ENCODE measurements at regions not wholly inside any gene's neighbourhood (a gene's known extent, or its start where the extent isn't known, plus 50 kb on each side); places are given as distances from the start of the nearest gene placed in this dataset.

DNA sequence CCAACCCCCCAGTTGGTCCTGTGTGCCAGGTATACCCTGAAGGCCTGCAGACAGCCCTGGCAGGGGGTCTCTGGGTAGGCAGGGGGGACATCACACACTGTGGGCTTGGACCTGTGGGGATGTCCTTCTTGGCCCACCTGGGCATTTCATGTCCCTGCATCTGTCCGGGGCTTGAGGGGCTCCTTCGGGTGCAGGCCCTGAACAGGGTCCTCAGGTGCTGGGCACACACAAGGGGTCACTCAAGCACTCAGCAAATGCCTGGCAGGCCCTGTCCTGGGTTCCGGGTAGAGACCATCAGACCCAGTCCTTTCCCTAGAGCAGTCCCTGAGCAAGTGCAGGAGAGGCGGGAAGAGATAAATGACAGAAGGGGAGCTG, 70.5 kb upstream of the WNT11 start:
- 91 to 97% methylated on average over 3 to 4 of the region's 4 CpGs for WGBS, 2 donors
- TF ChIP-seq, protein P1, sequence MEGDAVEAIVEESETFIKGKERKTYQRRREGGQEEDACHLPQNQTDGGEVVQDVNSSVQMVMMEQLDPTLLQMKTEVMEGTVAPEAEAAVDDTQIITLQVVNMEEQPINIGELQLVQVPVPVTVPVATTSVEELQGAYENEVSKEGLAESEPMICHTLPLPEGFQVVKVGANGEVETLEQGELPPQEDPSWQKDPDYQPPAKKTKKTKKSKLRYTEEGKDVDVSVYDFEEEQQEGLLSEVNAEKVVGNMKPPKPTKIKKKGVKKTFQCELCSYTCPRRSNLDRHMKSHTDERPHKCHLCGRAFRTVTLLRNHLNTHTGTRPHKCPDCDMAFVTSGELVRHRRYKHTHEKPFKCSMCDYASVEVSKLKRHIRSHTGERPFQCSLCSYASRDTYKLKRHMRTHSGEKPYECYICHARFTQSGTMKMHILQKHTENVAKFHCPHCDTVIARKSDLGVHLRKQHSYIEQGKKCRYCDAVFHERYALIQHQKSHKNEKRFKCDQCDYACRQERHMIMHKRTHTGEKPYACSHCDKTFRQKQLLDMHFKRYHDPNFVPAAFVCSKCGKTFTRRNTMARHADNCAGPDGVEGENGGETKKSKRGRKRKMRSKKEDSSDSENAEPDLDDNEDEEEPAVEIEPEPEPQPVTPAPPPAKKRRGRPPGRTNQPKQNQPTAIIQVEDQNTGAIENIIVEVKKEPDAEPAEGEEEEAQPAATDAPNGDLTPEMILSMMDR (IDR thresholded peaks at IDR 0.05), result no peak
- no peak for TF ChIP-seq POLR2A (IDR thresholded peaks at IDR 0.05)
- no peak for TF ChIP-seq EP300 (IDR thresholded peaks at IDR 0.05)

DNA sequence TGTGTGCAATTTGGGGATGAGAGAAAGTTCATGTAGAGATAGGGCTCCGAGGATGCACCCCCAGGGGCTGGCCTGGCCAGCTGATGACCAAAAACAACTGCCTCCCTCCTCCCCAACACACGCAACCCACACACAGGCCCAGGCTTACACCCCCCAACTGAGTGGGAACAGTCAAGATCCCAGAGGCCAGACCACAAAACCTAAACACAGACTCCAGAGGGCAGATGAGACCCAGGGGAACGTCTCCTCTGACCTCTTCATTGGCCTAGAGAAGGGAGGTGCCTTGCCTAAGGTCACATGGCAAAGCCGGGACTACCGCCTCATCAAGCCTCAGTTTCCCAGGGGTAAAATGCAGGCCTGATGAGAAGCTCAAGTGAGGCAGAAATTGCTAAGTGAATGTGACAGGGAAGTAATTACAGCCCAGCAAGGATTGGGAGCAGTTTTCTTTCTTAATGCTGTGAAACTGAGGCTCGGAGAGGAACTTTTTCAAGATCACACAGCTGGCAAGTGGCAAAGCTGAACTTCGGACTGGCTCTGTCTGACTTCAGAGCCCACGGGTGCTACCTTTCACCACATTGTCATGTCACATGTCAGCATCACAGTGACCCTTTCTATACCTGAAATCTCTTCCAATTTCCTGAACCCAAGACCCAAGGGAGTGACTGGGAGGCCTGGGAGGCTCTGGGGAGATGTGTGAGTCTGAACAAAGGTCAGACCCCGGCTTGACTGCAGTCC, 69.9 kb upstream of the WNT11 start:
- H3K9me3 ChIP-seq, result peaks cover 0 to 19% (median 0%) of the 10 kb centered on the region in 4 donors
- 56 to 59% methylated on average over 8 to 9 of the region's 9 CpGs for WGBS, 2 donors
- no peak overlapping the region for H3K4me3 ChIP-seq
- no peak for DNase-seq (ENCODE audit: low spot score in 2 of 2)
- H3K4me1 ChIP-seq, result peaks cover 0 to 15% (median 0%) of the 10 kb centered on the region in 4 donors
- no peak for TF ChIP-seq EP300 (IDR thresholded peaks at IDR 0.05)
- no peak for TF ChIP-seq POLR2A (IDR thresholded peaks at IDR 0.05)
- TF ChIP-seq, protein P1 (IDR thresholded peaks at IDR 0.05), result no peak
- H3K36me3 ChIP-seq, result no peaks in the 10 kb centered on the region
- H3K27ac ChIP-seq, result no peak overlapping the region
- H3K27me3 ChIP-seq, result no peaks in the 10 kb centered on the region

More for the DNA sequence above, 70.5 kb upstream of the WNT11 start:
- peaks cover 0 to 19% (median 0%) of the 10 kb centered on the region in 4 donors for H3K9me3 ChIP-seq
- peaks cover 0 to 15% (median 0%) of the 10 kb centered on the region in 4 donors for H3K4me1 ChIP-seq
- H3K36me3 ChIP-seq, result no peaks in the 10 kb centered on the region
- no peak overlapping the region for H3K4me3 ChIP-seq
- no peak for DNase-seq (ENCODE audit: low spot score in 2 of 2)
- H3K27ac ChIP-seq, result no peak overlapping the region
- no peaks in the 10 kb centered on the region for H3K27me3 ChIP-seq

DNA sequence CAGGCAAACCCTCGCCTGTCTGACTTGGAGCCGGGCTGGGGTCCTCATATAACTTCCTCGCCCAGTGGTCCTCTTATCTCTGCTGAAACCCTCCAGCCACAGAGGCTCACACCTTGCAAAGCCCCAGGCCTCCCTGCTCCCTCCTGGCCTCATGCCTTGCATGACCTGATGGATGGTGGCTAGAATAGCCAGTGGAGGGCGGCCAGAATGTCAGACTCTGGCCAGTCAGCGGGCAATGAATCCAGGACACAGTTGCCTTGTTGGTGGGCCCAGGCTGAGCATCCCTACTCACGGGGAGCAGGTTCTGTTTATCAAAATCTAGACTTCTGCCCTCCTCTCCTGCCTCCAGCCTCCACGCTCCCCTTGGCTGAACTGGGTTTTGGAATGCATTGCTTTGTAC, 69.1 kb upstream of the WNT11 start:
- TF ChIP-seq, protein P1 (IDR thresholded peaks at IDR 0.05), result no peak
- TF ChIP-seq POLR2A (IDR thresholded peaks at IDR 0.05) (no peak), EP300 (IDR thresholded peaks at IDR 0.05) (no peak)
- no peak for DNase-seq (ENCODE audit: low spot score in 2 of 2)
- Histone ChIP-seq H3K36me3 (no peaks in the 10 kb centered on the region), H3K27me3 (no peaks in the 10 kb centered on the region), H3K4me3 (no peak overlapping the region), H3K9me3 (peaks cover 0 to 19% (median 0%) of the 10 kb centered on the region in 4 donors), H3K4me1 (peaks cover 0 to 22% (median under 1%) of the 10 kb centered on the region in 4 donors), H3K27ac (no peak overlapping the region)
- 90 to 94% methylated on average over 7 of the region's 7 CpGs for WGBS, 2 donors

DNA sequence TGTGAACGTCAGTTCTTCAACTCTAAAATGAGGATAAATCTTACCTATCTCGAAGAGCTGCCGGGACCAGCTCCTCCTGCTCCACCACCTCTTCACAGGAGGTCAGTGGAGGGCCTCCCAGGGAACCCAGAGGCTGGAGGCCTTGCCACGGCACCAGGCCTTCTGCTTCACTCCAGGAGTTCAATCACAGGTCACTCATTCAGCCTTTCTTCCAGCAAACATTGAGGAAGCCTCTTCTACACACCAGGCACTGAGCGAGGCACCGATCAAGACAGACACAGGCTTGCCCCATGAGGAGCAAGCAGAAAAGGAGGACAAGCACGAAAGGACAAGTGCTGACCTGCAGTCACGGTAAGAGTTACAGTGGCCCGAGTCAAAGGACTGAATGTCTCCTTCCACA, 64.8 kb upstream of the WNT11 start:
- Histone ChIP-seq H3K4me3 (no peak overlapping the region), H3K27me3 (no peaks in the 10 kb centered on the region), H3K36me3 (no peaks in the 10 kb centered on the region), H3K27ac (peak overlapping the region in 2 of 4 donors; percentile 50 to 79), H3K4me1 (peaks cover 0 to 22% (median 5%) of the 10 kb centered on the region in 4 donors), H3K9me3 (peaks cover 0 to 19% (median 0%) of the 10 kb centered on the region in 4 donors)
- WGBS, 2 donors, result 77 to 79% methylated on average over 9 of the region's 9 CpGs
- no peak for TF ChIP-seq EP300 (IDR thresholded peaks at IDR 0.05)
- TF ChIP-seq, protein P1 (IDR thresholded peaks at IDR 0.05), result no peak
- TF ChIP-seq POLR2A (IDR thresholded peaks at IDR 0.05), result no peak
- no peak for DNase-seq (ENCODE audit: low spot score in 2 of 2)

DNA sequence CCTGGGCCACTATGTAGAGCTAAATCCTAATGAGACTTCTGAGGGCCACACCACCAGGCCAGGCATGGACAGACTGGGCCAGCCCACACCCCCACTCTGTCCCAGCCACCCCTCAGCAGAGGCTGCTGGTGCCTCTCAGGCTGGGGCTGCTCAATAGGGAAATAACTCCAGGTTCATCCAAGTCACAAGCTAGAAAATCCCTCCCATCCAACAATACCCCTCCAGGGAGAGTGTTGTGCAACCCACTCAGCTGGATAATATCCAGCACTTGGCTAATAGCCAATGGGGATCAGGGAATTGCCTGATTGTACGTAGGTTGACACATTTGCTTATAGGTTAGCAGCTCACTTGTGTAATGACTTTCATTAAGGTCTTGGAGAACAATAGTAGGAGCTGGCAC, 64.1 kb upstream of the WNT11 start:
- no peaks in the 10 kb centered on the region for H3K27me3 ChIP-seq
- H3K27ac ChIP-seq, result peak overlapping the region; percentile 21 to 79 (median 56)
- DNase-seq (ENCODE audit: low spot score in 2 of 2), result peak in 1 of 2 donors; percentile 75
- H3K4me3 ChIP-seq, result no peak overlapping the region
- peak in 1 of 2 donors; percentile 79 for TF ChIP-seq EP300 (IDR thresholded peaks at IDR 0.05)
- TF ChIP-seq, protein P1 (IDR thresholded peaks at IDR 0.05), result no peak
- no peak for TF ChIP-seq POLR2A (IDR thresholded peaks at IDR 0.05)
- H3K4me1 ChIP-seq, result peaks cover 0 to 20% (median 5%) of the 10 kb centered on the region in 4 donors
- peaks cover 0 to 19% (median 0%) of the 10 kb centered on the region in 4 donors for H3K9me3 ChIP-seq
- WGBS, 2 donors, result 35 to 38% methylated on average over 1 of the region's 1 CpG
- H3K36me3 ChIP-seq, result no peaks in the 10 kb centered on the region
